ENCODE measurements at regions not wholly inside any gene's neighbourhood (a gene's known extent, or its start where the extent isn't known, plus 50 kb on each side); places are given as distances from the start of the nearest gene placed in this dataset.

DNA sequence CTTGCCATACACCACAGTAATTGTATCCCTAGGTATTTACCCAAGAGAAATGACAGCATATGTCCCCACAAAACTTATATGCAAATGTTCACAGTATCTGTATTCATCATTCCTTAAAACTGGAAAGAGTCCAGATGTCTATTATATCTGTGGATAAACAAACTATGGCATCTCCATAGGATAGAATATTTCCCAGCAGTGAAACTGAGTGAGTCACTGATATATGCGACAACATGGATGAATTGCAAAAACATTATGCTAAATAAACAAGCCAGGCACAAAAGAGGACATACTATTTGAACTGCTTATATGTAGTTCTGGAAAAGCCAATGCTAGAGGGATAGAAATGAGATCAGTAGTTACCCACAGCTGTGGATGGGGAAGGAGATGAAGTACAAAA lies 359.4 kb upstream of the DSEL start:
- Histone ChIP-seq H3K36me3 (no peaks in the 10 kb centered on the region), H3K27me3 (no peaks in the 10 kb centered on the region), H3K4me3 (no peak overlapping the region), H3K4me1 (no peaks in the 10 kb centered on the region), H3K9me3 (no peaks in the 10 kb centered on the region), H3K27ac (no peak overlapping the region)
- TF ChIP-seq EP300 (IDR thresholded peaks at IDR 0.05) (no peak), POLR2A (IDR thresholded peaks at IDR 0.05) (no peak), CTCF (IDR thresholded peaks at IDR 0.05) (no peak)
- WGBS, 2 donors, result 34 to 46% methylated on average over 1 of the region's 1 CpG
- no peak for DNase-seq (ENCODE audit: low spot score in 2 of 2)

DNA sequence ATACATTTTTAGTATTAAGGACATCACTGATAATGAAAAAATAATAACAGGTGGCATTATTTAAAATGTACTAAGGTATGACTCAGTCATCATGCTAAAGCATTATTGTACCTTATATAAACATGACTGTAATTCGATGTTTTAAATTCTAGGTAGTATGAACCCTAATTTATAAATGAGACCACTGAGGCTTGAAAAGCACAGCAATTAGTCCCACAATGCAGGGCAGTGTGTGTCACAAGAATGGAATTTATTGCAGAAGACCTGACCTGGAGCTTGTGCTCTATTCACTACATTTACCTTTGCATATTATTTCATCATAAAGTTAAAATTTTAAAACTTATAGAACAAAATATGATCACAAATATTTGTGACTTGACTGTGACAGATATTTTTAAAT lies 358.5 kb upstream of the DSEL start:
- no peaks in the 10 kb centered on the region for H3K36me3 ChIP-seq
- no peak overlapping the region for H3K4me3 ChIP-seq
- TF ChIP-seq POLR2A (IDR thresholded peaks at IDR 0.05) (no peak), CTCF (IDR thresholded peaks at IDR 0.05) (no peak), EP300 (IDR thresholded peaks at IDR 0.05) (no peak)
- no peaks in the 10 kb centered on the region for H3K27me3 ChIP-seq
- no peaks in the 10 kb centered on the region for H3K4me1 ChIP-seq
- no peak for DNase-seq (ENCODE audit: low spot score in 2 of 2)
- no peaks in the 10 kb centered on the region for H3K9me3 ChIP-seq
- no peak overlapping the region for H3K27ac ChIP-seq
- WGBS, 2 donors, result 70 to 78% methylated on average over 1 of the region's 1 CpG

DNA sequence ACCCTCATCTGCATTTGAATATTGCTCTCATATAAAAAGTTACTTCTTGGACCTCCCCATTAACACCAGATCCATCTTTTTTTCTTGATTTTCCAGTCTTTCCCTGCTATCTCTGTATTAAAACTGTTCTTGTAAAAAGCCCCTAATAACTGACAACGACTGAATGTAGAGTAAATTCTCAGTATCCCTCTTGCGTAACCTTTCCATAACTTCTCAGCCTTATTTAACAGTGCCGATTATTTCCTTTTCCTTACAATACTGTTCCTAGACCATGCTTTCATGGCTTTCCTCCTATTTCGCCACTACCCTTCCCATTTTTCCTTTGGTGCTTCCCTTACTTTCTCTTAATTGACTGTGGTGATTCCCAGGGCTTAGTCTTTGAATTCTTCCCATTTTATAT lies 348.9 kb upstream of the DSEL start:
- 89 to 90% methylated on average over 4 of the region's 4 CpGs for WGBS, 2 donors
- no peaks in the 10 kb centered on the region for H3K27me3 ChIP-seq
- H3K36me3 ChIP-seq, result no peaks in the 10 kb centered on the region
- H3K27ac ChIP-seq, result no peak overlapping the region
- no peaks in the 10 kb centered on the region for H3K9me3 ChIP-seq
- H3K4me3 ChIP-seq, result no peak overlapping the region
- no peak for DNase-seq (ENCODE audit: low spot score in 2 of 2)
- no peaks in the 10 kb centered on the region for H3K4me1 ChIP-seq
- TF ChIP-seq POLR2A (IDR thresholded peaks at IDR 0.05), result no peak
- TF ChIP-seq EP300 (IDR thresholded peaks at IDR 0.05), result no peak
- TF ChIP-seq CTCF (IDR thresholded peaks at IDR 0.05), result no peak

DNA sequence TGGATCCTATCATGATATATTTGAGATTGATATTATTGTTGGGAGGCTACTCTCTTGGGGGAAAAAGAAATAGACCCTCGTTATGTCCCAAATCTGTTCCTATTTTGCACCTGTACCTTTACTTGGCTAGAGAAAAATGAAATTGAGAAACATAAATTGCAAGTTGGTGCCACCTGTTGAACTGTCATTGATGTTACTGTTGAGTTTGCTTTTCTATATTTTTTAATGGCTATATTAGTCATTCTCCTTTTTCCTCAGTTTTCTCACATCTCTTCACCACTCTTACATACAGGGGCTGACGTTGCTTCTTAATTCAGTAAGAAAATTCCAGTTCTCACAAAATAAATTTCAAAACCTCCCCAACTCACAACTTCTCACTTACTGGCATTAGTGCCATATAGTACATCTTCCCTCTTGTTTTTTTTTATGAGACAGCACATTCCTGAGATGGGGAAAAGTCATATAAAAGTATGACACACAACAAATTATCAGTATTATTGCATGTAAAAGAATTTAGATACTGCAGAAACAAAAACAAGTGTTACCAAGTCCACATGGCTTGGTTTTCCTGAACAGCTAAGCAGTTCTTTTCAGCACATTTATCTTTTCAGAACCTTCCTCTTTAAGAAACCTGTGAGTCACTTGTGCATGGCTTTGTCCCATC lies 348.3 kb upstream of the DSEL start:
- H3K36me3 ChIP-seq, result no peaks in the 10 kb centered on the region
- 72 to 85% methylated on average over 2 of the region's 2 CpGs for WGBS, 2 donors
- no peaks in the 10 kb centered on the region for H3K27me3 ChIP-seq

DNA sequence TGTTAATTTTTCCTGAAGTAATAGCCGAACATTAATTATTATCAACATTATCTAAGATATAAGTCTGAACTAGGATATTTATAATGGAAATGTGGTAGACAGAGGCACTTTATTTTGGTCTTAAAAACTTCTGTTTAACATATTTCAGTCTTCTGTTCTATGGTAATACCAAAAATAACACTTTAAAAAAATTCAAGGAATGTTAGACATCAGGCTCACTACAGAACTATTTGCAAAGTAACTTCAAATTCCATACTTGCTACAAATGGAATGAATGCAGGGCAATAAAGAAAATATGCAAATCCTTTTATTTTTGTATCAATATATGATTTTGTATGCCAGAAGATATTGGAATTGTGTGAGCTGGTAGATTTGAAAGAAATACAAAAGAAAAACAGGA lies 345.5 kb upstream of the DSEL start:
- H3K9me3 ChIP-seq, result peaks cover 0 to 4% (median 0%) of the 10 kb centered on the region in 4 donors
- no peaks in the 10 kb centered on the region for H3K27me3 ChIP-seq
- H3K36me3 ChIP-seq, result no peaks in the 10 kb centered on the region
- H3K27ac ChIP-seq, result no peak overlapping the region
- TF ChIP-seq EP300 (IDR thresholded peaks at IDR 0.05) (no peak), CTCF (IDR thresholded peaks at IDR 0.05) (no peak)
- 77 to 91% methylated on average over 1 of the region's 1 CpG for WGBS, 2 donors
- H3K4me1 ChIP-seq, result no peaks in the 10 kb centered on the region
- no peak overlapping the region for H3K4me3 ChIP-seq
- no peak for DNase-seq (ENCODE audit: low spot score in 2 of 2)

More for the DNA sequence above, 348.3 kb upstream of the DSEL start:
- Histone ChIP-seq H3K27ac (no peak overlapping the region), H3K9me3 (no peaks in the 10 kb centered on the region), H3K4me1 (no peaks in the 10 kb centered on the region), H3K4me3 (no peak overlapping the region)
- DNase-seq (ENCODE audit: low spot score in 2 of 2), result no peak
- TF ChIP-seq POLR2A (IDR thresholded peaks at IDR 0.05), result no peak
- no peak for TF ChIP-seq CTCF (IDR thresholded peaks at IDR 0.05)
- no peak for TF ChIP-seq EP300 (IDR thresholded peaks at IDR 0.05)
